ENCODE measurements at regions not wholly inside any gene's neighbourhood (a gene's known extent, or its start where the extent isn't known, plus 50 kb on each side); places are given as distances from the start of the nearest gene placed in this dataset.

- TF ChIP-seq, protein P1, sequence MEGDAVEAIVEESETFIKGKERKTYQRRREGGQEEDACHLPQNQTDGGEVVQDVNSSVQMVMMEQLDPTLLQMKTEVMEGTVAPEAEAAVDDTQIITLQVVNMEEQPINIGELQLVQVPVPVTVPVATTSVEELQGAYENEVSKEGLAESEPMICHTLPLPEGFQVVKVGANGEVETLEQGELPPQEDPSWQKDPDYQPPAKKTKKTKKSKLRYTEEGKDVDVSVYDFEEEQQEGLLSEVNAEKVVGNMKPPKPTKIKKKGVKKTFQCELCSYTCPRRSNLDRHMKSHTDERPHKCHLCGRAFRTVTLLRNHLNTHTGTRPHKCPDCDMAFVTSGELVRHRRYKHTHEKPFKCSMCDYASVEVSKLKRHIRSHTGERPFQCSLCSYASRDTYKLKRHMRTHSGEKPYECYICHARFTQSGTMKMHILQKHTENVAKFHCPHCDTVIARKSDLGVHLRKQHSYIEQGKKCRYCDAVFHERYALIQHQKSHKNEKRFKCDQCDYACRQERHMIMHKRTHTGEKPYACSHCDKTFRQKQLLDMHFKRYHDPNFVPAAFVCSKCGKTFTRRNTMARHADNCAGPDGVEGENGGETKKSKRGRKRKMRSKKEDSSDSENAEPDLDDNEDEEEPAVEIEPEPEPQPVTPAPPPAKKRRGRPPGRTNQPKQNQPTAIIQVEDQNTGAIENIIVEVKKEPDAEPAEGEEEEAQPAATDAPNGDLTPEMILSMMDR (IDR thresholded peaks at IDR 0.05; ENCODE audit: low read depth, low read length, missing control alignments), result no peak
- in situ Hi-C loops (cut with HindIII; ENCODE audit: low sequenced_read_pairs), result no loop called here
- no peak for DNase-seq (ENCODE audit: low read depth)
- H3K4me3 ChIP-seq (ENCODE audit: low read depth, low read length), result no peak overlapping the region
Measured at GRCh38 chr20:59519707-59520014, 84.7 kb upstream of the PHACTR3 start.

- no peak overlapping the region for H3K4me3 ChIP-seq (ENCODE audit: low read depth, low read length)
- TF ChIP-seq, protein P1 (IDR thresholded peaks at IDR 0.05; ENCODE audit: low read depth, low read length, missing control alignments), result no peak
- no peak for DNase-seq (ENCODE audit: low read depth)
- in situ Hi-C loops (cut with HindIII; ENCODE audit: low sequenced_read_pairs), result no loop called here
Measured at GRCh38 chr20:59520814-59521213, 83.5 kb upstream of the PHACTR3 start.

- no peak for DNase-seq (ENCODE audit: low read depth)
Measured at GRCh38 chr20:59525500-59526241, 78.7 kb upstream of the PHACTR3 start.

DNA sequence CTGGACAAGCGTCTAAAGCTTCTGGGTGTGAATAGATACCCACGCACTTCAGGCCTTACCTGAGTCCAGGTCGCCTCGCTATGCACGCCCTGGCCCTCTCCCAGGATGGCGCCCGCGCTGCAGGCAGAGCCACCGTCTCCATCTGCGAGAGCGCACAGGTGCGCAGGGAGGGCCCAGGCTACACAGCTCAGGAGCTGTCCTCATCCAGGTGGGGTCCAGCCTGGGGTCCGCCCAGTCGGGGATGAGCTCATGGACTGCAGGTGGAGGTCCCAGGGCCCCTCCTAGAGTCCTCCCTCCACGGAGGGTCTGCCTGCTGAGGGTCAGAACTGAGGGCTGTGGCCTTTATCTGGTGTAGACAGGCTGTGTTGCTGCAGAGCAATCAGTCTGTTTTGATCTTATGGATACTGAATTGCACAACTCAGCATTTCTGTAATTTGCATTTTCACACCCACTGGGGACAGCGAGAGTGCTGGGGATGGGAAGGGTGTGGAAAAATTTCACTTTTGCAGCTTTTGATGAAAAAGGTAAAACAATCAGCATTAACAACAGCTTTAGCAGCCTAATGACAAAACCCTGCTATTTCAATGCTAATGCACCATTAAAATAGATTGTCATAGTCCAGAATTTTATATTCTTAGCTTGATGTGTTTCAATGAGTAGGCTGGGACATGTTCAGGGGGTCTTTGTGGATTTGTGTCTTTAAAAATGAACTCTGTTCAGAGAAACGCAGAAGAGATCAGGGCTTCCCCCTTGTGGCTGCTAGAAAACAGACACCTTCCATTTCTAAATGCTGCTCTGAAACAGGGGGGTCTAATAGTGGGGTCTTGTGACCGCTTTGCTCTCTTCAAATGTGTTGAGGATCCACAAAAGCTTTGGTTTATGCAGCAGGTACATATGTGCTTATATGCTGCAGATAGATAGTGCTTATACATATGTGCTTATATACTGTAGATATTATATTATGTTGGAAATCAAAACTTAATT lies 77.8 kb upstream of the PHACTR3 start:
- in situ Hi-C loops (cut with HindIII; ENCODE audit: low sequenced_read_pairs), result no loop called here

More at GRCh38 chr20:59525500-59526241, 78.7 kb upstream of the PHACTR3 start:
- no peak overlapping the region for H3K4me3 ChIP-seq (ENCODE audit: low read depth, low read length)
- in situ Hi-C loops (cut with HindIII; ENCODE audit: low sequenced_read_pairs), result no loop called here
- TF ChIP-seq, protein P1 (IDR thresholded peaks at IDR 0.05; ENCODE audit: low read depth, low read length, missing control alignments), result peak; percentile 88

DNA sequence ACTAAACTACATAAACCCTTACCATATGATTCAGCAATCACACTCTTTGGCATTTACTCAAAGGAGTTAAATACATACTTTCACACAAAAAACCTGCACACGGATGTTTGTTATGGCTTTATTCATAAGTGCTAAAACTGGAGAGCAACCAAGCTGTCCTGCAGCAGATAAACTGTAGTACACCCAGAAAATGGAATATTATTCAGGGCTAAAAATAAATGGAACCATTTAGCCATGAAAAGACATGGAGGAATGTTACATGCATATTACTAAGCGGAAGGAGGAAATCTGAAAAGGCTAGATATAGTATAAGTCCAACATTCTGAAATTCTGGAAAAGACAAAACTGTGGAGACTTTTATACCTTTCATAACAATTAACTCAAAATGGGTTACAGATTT lies 73.6 kb upstream of the PHACTR3 start:
- in situ Hi-C loops (cut with HindIII; ENCODE audit: low sequenced_read_pairs), result no loop called here
- H3K4me3 ChIP-seq (ENCODE audit: low read depth, low read length), result no peak overlapping the region

More for the DNA sequence above, 77.8 kb upstream of the PHACTR3 start:
- no peak for DNase-seq (ENCODE audit: low read depth)
- TF ChIP-seq, protein P1 (IDR thresholded peaks at IDR 0.05; ENCODE audit: low read depth, low read length, missing control alignments), result peak; percentile 36
- H3K4me3 ChIP-seq (ENCODE audit: low read depth, low read length), result no peak overlapping the region

GRCh38 chr20:59537991-59538390 lies 66.3 kb upstream of the PHACTR3 start:
- in situ Hi-C loops (cut with HindIII; ENCODE audit: low sequenced_read_pairs), result no loop called here
- H3K4me3 ChIP-seq (ENCODE audit: low read depth, low read length), result no peak overlapping the region
- DNase-seq (ENCODE audit: low read depth), result no peak
- TF ChIP-seq, protein P1 (IDR thresholded peaks at IDR 0.05; ENCODE audit: low read depth, low read length, missing control alignments), result no peak

More for the DNA sequence above, 73.6 kb upstream of the PHACTR3 start:
- TF ChIP-seq, protein P1 (IDR thresholded peaks at IDR 0.05; ENCODE audit: low read depth, low read length, missing control alignments), result no peak
- no peak for DNase-seq (ENCODE audit: low read depth)
